BLaER1 treated with 17β-estradiol and CSF1 and Interleukin-3, amounts not matched to agents 10 nM and 100 nM (cell line): ENCODE measurements at regions not wholly inside any gene's neighbourhood (a gene's known extent, or its start where the extent isn't known, plus 50 kb on each side); places are given as distances from the start of the nearest gene placed in this dataset.

Experiments used
- H3K27ac ChIP-seq, 11 experiments: shearing (Covaris generic); formaldehyde crosslinking; 2 replicates each; pipeline ENCODE4 v1.8.1; 2022
- H3K27me3 ChIP-seq, 11 experiments: shearing (Covaris generic); formaldehyde crosslinking; 2 replicates each; pipeline ENCODE4 v1.8.1; 2022
- H3K36me3 ChIP-seq, 11 experiments: shearing (Covaris generic); formaldehyde crosslinking; 2 replicates each; pipeline ENCODE4 v1.8.1; 2022
- H3K4me1 ChIP-seq, 10 experiments: shearing (Covaris generic); formaldehyde crosslinking; 2 replicates each; pipeline ENCODE4 v1.8.1; 2022
- H3K4me2 ChIP-seq, 11 experiments: shearing (Covaris generic); formaldehyde crosslinking; 2 replicates each; pipeline ENCODE4 v1.8.1; 2022
- H3K4me3 ChIP-seq, 10 experiments: shearing (Covaris generic); formaldehyde crosslinking; 2 replicates each; pipeline ENCODE4 v1.8.1; 2022
- H3K9ac ChIP-seq, 11 experiments: shearing (Covaris generic); formaldehyde crosslinking; 2 replicates each; pipeline ENCODE4 v1.8.1; 2022
- H3K9me3 ChIP-seq, 11 experiments: shearing (Covaris generic); formaldehyde crosslinking; replicated peaks in 1 of 11; 2 replicates each; pipeline ENCODE4 v1.8.1; 2022
- H4K20me1 ChIP-seq, 11 experiments: shearing (Covaris generic); formaldehyde crosslinking; 2 replicates each; pipeline ENCODE4 v1.8.1; 2022
- Cebpa-rat ChIP-seq, 11 experiments: shearing (Covaris generic); IDR thresholded peaks; 2 replicates each; pipeline ENCODE4 v1.8.1; 2022

DNA sequence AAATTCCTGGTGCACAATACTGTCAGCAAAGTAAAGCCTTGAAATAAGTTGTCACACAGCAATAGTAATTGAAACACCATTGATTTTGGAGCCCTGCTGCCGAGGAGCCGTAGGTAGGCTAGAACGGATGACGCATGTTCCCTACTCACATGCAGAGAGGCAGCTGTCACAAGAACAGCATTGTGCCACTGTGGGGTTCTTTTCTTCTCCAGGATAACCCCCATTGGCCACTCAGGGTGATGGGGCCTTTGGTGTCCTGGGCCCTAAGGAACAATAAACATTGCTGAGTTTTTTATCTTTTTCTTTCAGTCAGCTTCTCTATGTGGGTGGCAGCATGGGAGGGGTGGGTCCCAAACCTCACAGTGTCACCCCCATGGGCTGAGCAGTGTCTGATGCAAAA is 542.3 kb downstream of the BCOR start:
- Histone ChIP-seq H3K4me3 (no peak overlapping the region), H3K27ac (no peak overlapping the region), H3K9me3 (peaks cover 0 to 17% (median 5%) of the 10 kb centered on the region in 11 experiments; a peak in 12 of 22 replicates), H3K4me1 (peaks cover 0 to 39% (median 26%) of the 10 kb centered on the region in 10 experiments; a peak in 13 of 20 replicates), H3K9ac (no peak overlapping the region), H4K20me1 (no peaks in the 10 kb centered on the region), H3K27me3 (no peaks in the 10 kb centered on the region), H3K4me2 (peak overlapping the region in 8 of 11 experiments; percentile 12 to 62 (median 48); a peak in 13 of 22 replicates), H3K36me3 (no peaks in the 10 kb centered on the region)
- no peak for TF ChIP-seq Cebpa-rat (IDR thresholded peaks at IDR 0.05)

DNA sequence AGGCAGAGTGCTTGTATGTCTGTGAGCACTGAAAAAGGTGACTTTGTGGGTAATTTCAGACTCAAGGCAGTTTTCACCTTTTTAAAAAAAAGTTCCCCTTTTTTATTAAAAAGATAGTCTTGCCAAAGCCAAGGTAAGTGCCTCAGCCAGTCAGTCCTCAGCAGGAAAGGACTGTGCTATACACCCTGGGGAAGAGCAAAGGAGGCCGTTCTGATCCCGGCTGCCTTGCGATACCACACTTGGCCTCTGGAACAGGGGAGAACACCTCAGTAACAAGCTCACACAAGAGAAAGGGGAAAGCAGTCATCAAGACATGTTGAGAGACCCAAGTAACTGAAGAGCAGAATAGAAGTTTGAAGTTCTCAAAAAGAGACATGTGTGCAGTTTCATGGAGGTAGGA is 541.7 kb downstream of the BCOR start:
- TF ChIP-seq Cebpa-rat (IDR thresholded peaks at IDR 0.05) = no peak
- no peaks in the 10 kb centered on the region for H4K20me1 ChIP-seq
- H3K4me2 ChIP-seq = peak overlapping the region in 8 of 11 experiments; percentile 12 to 62 (median 48); a peak in 12 of 22 replicates
- H3K27me3 ChIP-seq = no peaks in the 10 kb centered on the region
- peaks cover 0 to 10% (median 0%) of the 10 kb centered on the region in 11 experiments; a peak in 5 of 22 replicates for H3K9me3 ChIP-seq
- H3K4me1 ChIP-seq = peaks cover 0 to 33% (median 20%) of the 10 kb centered on the region in 10 experiments; a peak in 13 of 20 replicates
- H3K9ac ChIP-seq = no peak overlapping the region
- no peak overlapping the region for H3K27ac ChIP-seq
- H3K4me3 ChIP-seq = no peak overlapping the region
- H3K36me3 ChIP-seq = no peaks in the 10 kb centered on the region

DNA sequence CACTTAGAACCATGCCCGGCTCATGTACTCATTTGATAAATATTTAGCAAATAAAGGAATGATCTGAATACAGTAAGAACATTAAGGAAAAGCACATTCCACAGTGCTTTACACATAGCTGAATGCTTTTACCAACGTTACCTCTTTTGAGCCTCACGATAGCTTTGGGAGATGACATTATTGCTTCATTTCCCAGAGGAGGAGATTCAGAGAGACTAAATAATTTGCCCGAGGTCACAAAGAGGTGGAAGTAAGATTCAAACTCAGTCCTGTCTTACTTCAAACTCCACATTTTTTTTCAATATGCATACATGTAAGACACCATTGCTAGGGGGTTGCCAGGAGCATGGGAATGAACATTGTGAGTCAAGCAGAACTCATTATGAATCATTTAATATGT is 538.5 kb downstream of the BCOR start:
- Histone ChIP-seq H3K4me3 (no peak overlapping the region), H3K4me2 (no peak overlapping the region), H3K4me1 (peaks cover 8 to 17% (median 14%) of the 10 kb centered on the region in 10 experiments; a peak in 16 of 20 replicates), H3K36me3 (no peaks in the 10 kb centered on the region), H3K27ac (no peak overlapping the region), H4K20me1 (no peaks in the 10 kb centered on the region), H3K9ac (no peak overlapping the region), H3K27me3 (no peaks in the 10 kb centered on the region), H3K9me3 (peaks cover 0 to 5% (median 0%) of the 10 kb centered on the region in 11 experiments; a peak in 3 of 22 replicates)
- no peak for TF ChIP-seq Cebpa-rat (IDR thresholded peaks at IDR 0.05)

DNA sequence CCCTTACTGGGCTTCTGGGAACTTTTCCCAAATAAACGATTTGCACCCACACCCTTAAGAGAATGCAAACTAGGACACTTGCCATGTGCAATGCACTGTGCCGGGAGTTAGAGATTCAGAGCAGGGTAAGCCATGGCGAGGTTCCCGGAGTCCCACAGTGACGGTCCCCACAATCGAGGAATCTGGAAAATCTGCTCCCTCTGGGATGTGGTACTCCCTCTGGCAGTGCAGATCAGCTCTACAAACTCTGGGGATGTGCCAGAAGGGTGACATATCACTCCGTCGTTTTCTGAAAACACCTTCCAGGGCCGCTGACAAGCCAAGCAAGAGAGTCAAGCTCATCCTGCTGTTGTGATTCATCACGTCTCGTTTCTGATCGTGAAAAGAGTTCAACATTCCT is 537.5 kb downstream of the BCOR start:
- H3K27ac ChIP-seq = no peak overlapping the region
- no peak overlapping the region for H3K4me2 ChIP-seq
- no peak for TF ChIP-seq Cebpa-rat (IDR thresholded peaks at IDR 0.05)
- no peaks in the 10 kb centered on the region for H4K20me1 ChIP-seq
- no peak overlapping the region for H3K4me3 ChIP-seq
- no peak overlapping the region for H3K9ac ChIP-seq
- H3K4me1 ChIP-seq = peaks cover 8 to 17% (median 10%) of the 10 kb centered on the region in 10 experiments; a peak in 16 of 20 replicates
- peaks cover 0 to 8% (median 0%) of the 10 kb centered on the region in 11 experiments; a peak in 3 of 22 replicates for H3K9me3 ChIP-seq
- H3K36me3 ChIP-seq = no peaks in the 10 kb centered on the region
- no peaks in the 10 kb centered on the region for H3K27me3 ChIP-seq

DNA sequence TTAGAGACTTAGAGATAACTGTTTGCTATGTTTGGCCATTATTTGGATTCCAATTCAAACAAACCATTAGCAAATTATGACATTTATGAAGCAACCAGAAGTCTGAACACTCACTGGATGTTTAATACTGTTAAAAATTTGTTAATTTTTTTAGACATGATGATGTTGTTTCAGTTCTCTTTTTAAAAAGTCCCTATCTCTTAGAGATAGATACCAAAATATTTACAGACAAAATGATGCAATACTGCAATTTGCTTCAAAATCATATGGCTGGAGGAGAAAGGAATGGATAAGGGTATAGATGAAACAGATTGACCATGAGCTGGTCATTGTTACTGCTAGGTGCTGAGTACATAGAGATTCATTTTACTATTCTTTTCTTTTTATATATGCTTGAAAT is 534.6 kb downstream of the BCOR start:
- Histone ChIP-seq H3K27me3 (no peaks in the 10 kb centered on the region), H3K27ac (peak overlapping the region in 4 of 11 experiments; percentile 2 to 71 (median 52); a peak in 5 of 22 replicates), H3K9me3 (peaks cover 0 to 26% (median 10%) of the 10 kb centered on the region in 11 experiments; a peak in 8 of 22 replicates), H3K36me3 (no peaks in the 10 kb centered on the region), H3K4me1 (peaks cover 0 to 17% (median 0%) of the 10 kb centered on the region in 10 experiments; a peak in 7 of 20 replicates), H3K9ac (no peak overlapping the region), H3K4me3 (no peak overlapping the region), H4K20me1 (no peaks in the 10 kb centered on the region), H3K4me2 (peak overlapping the region in 5 of 11 experiments; percentile 4 to 59 (median 32); a peak in 7 of 22 replicates)
- 0 out of 22 replicates have a peak, but pooled peaks of 2 of the 11 experiments have one; percentile 9 to 36 for TF ChIP-seq Cebpa-rat (IDR thresholded peaks at IDR 0.05)

DNA sequence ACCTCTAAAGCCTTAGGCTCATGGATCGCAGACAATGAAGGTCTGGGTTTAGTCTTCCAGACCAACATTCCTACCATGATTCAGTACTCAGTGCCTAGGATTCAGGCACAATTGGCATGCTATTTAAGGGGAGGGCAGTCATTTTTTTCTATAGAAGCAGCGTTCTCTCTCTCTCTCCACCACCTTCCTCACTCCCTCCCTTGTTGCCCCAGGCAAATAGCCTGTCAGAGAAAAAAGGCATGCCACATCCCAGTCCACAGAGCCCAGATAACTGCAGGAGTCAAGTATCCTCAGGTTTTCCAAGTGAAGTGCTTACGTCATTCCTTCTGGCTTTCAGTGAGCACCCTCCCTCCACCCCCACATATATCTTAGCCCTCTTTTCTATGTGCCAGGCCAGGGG is 533.0 kb downstream of the BCOR start:
- Histone ChIP-seq H3K36me3 (no peaks in the 10 kb centered on the region), H3K4me1 (peaks cover 0 to 17% (median 0%) of the 10 kb centered on the region in 10 experiments; a peak in 7 of 20 replicates), H3K27ac (no peak overlapping the region), H3K9ac (no peak overlapping the region), H3K9me3 (peaks cover 0 to 26% (median 10%) of the 10 kb centered on the region in 11 experiments; a peak in 8 of 22 replicates), H3K4me3 (no peak overlapping the region), H4K20me1 (no peaks in the 10 kb centered on the region), H3K4me2 (no peak overlapping the region), H3K27me3 (no peaks in the 10 kb centered on the region)
- TF ChIP-seq Cebpa-rat (IDR thresholded peaks at IDR 0.05) = no peak

DNA sequence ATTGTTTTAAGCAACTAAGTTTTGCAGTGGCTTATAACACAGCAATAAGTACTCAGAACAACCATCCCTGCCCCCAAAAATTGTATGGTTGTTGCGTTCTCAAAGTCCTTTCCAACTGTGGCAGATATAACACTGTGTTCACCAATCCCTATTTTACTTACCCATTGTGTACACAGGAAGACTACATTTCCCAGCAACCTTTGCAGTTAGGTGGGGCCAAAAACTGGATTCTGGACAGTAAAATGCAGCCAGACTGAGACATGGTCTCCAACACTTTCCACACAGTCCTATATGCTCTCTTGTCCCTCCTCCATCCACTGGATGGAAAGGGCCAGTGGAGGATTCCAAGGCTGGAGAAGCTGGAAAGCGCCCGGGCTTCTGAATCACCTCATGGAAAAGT is 523.6 kb downstream of the BCOR start:
- no peak overlapping the region for H3K4me3 ChIP-seq
- no peaks in the 10 kb centered on the region for H3K36me3 ChIP-seq
- H3K9me3 ChIP-seq = no peaks in the 10 kb centered on the region
- no peak overlapping the region for H3K9ac ChIP-seq
- no peaks in the 10 kb centered on the region for H4K20me1 ChIP-seq
- no peaks in the 10 kb centered on the region; a peak in 2 of 22 replicates for H3K27me3 ChIP-seq
- no peak overlapping the region for H3K27ac ChIP-seq
- TF ChIP-seq Cebpa-rat (IDR thresholded peaks at IDR 0.05) = no peak
- H3K4me2 ChIP-seq = no peak overlapping the region
- H3K4me1 ChIP-seq = peaks cover 6 to 25% (median 13%) of the 10 kb centered on the region in 10 experiments; a peak in 17 of 20 replicates

DNA sequence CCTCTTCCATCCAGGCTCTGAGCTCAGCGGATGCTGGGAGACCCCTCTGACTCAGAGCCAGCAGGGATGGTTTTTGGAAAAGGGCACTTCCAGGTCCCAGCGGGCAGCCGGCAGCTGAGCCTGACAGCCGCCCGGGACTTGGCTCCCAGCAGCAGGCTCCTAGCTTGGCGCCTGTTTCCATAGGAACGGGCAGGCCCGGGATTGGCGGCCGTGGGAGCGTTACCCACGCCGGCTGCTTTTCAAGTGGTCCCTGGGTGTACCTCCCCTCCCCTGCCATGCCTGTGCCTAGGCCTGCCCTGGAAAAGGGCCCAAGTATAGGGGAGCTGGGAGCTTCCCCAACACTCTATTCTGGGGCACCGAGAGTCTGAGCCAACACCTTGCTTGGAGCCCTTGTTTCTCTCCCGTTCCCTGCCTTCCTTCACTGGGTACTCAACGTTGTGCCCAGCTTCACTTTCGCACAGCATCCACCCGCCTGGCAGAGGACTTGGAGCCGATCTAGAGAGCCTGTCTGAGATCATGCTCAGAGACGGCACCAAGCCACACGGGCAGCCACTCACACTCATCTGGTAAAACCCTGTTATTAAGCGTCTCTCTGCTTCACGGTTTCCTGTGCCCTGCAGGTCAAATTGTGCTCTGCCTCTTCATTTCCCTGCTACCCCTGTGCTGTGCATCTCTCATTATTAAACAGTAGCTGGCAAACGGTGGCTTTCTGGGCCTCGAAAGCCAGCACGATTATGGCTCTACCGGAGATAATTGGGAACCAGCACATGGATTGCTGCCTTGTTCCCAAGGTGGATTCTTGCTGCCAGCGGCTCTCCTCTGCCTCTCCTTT is 521.5 kb downstream of the BCOR start:
- no peak for TF ChIP-seq Cebpa-rat (IDR thresholded peaks at IDR 0.05)
- H4K20me1 ChIP-seq = no peaks in the 10 kb centered on the region
- no peaks in the 10 kb centered on the region for H3K9me3 ChIP-seq
- H3K36me3 ChIP-seq = no peaks in the 10 kb centered on the region
- H3K4me3 ChIP-seq = no peak overlapping the region
- no peak overlapping the region for H3K9ac ChIP-seq
- H3K27me3 ChIP-seq = no peaks in the 10 kb centered on the region
- no peak overlapping the region for H3K4me2 ChIP-seq
- no peak overlapping the region for H3K27ac ChIP-seq
- H3K4me1 ChIP-seq = peaks cover 6 to 27% (median 13%) of the 10 kb centered on the region in 10 experiments; a peak in 17 of 20 replicates

DNA sequence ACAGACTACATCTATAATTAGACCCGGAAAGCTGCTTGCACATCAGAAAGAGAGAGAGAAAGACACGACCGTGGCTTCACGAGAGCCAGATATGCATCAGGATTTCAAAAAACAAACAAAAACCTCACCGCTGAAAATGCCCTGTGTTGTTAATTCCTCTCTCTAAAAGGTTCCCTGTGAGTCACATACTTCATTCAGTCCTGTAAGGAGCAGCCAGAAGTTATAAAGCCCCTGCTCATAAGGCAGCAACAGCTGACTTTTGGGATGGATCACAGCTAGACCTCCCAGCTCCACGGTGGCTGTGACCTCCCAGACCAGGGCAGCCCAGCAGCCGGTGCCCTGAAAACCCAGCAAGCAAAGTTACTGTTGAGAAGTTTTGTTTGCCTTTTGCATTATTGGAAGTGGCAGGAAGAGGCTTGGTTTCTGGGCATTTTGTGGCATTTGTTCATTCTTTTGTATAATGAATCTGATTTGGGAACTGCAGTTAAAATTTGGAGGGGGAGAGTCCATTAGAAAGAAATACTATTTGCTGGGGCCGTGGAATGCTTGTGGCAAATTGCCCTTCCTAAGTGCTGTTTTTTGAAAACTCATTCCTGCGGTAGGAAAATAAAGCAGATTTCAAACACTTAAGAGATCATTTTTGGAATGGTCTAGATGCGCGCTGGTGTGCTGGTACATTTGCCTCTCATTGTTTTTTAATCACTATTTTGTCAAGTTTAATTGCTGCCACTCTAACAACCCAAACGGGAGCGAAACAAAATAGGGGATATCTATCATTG is 520.4 kb downstream of the BCOR start:
- Histone ChIP-seq H3K4me3 (no peak overlapping the region), H3K27ac (no peak overlapping the region), H3K9ac (no peak overlapping the region), H3K4me1 (peaks cover 11 to 33% (median 19%) of the 10 kb centered on the region in 10 experiments; a peak in 17 of 20 replicates), H3K4me2 (peak overlapping the region in 5 of 11 experiments; percentile 54 to 69 (median 60); a peak in 7 of 22 replicates), H3K36me3 (no peaks in the 10 kb centered on the region), H4K20me1 (no peaks in the 10 kb centered on the region), H3K27me3 (no peaks in the 10 kb centered on the region), H3K9me3 (no peaks in the 10 kb centered on the region)
- TF ChIP-seq Cebpa-rat (IDR thresholded peaks at IDR 0.05) = no peak
